Mucosa of stomach (tissue), 1 donor: ENCODE measurements at regions not wholly inside any gene's neighbourhood (a gene's known extent, or its start where the extent isn't known, plus 50 kb on each side); places are given as distances from the start of the nearest gene placed in this dataset.
"Not testable (repeated sequence)": the region's sequence is repeated elsewhere in the genome, so short reads cannot be mapped to it uniquely, and the experiment has no call there.

ENCODE experiments used
- H3K27me3 ChIP-seq: one replicate; pipeline ENCODE4 v1.7.0; 2013; ENCODE audit warnings: mild to moderate bottlenecking, low read length; ENCODE audit not compliant: control insufficient read depth, insufficient read depth
- H3K36me3 ChIP-seq: one replicate; pipeline ENCODE4 v1.7.0; 2013; ENCODE audit warnings: low read length; ENCODE audit not compliant: control insufficient read depth, insufficient read depth
- H3K4me1 ChIP-seq: one replicate; pipeline ENCODE4 v1.7.0; 2013; ENCODE audit warnings: mild to moderate bottlenecking, low read length; ENCODE audit not compliant: control insufficient read depth, insufficient read depth
- H3K4me3 ChIP-seq: one replicate; pipeline ENCODE4 v1.7.0; 2013; ENCODE audit warnings: low read length
- H3K9ac ChIP-seq: one replicate; pipeline ENCODE4 v1.7.0; 2013; ENCODE audit warnings: mild to moderate bottlenecking, low read length, moderate library complexity
- H3K9me3 ChIP-seq: one replicate; pipeline ENCODE4 v1.7.0; 2013; ENCODE audit warnings: mild to moderate bottlenecking, low read length, moderate library complexity; ENCODE audit not compliant: control insufficient read depth
- donor health status: Pancreatic carcinoma.

- Histone ChIP-seq H3K4me3 (no peak overlapping the region), H3K4me1 (no peaks in the 10 kb centered on the region), H3K9ac (no peak overlapping the region), H3K9me3 (no peaks in the 10 kb centered on the region), H3K27me3 (no peaks in the 10 kb centered on the region), H3K36me3 (no peaks in the 10 kb centered on the region)
These were observed 107.8 kb downstream of the CCNG2 start for GRCh38 chr4:77264826-77265225.

GRCh38 chr4:77268108-77268507, 111.1 kb downstream of the CCNG2 start:
- Histone ChIP-seq H3K9ac (no peak overlapping the region), H3K4me1 (no peaks in the 10 kb centered on the region)

GRCh38 chr4:77269505-77269904, 112.5 kb downstream of the CCNG2 start:
- Histone ChIP-seq H3K9me3 (no peaks in the 10 kb centered on the region), H3K36me3 (no peaks in the 10 kb centered on the region), H3K27me3 (no peaks in the 10 kb centered on the region), H3K4me1 (no peaks in the 10 kb centered on the region), H3K4me3 (no peak overlapping the region), H3K9ac (no peak overlapping the region)

More at GRCh38 chr4:77268108-77268507, 111.1 kb downstream of the CCNG2 start:
- Histone ChIP-seq H3K36me3 (no peaks in the 10 kb centered on the region), H3K27me3 (no peaks in the 10 kb centered on the region), H3K9me3 (no peaks in the 10 kb centered on the region), H3K4me3 (no peak overlapping the region)

- Histone ChIP-seq H3K9ac (no peak overlapping the region), H3K4me1 (no peaks in the 10 kb centered on the region), H3K36me3 (no peaks in the 10 kb centered on the region), H3K27me3 (no peaks in the 10 kb centered on the region), H3K4me3 (no peak overlapping the region), H3K9me3 (no peaks in the 10 kb centered on the region)
These were observed 116.4 kb downstream of the CCNG2 start for GRCh38 chr4:77273412-77273811.

- not testable (repeated sequence) for H3K4me3 ChIP-seq, H3K4me1 ChIP-seq, H3K27me3 ChIP-seq, H3K9me3 ChIP-seq, H3K9ac ChIP-seq, H3K36me3 ChIP-seq
These were observed 122.1 kb downstream of the CCNG2 start for GRCh38 chr4:77279114-77279513.

GRCh38 chr4:77282305-77282704, 125.3 kb downstream of the CCNG2 start:
- Histone ChIP-seq H3K9me3 (no peaks in the 10 kb centered on the region), H3K4me3 (no peak overlapping the region), H3K4me1 (no peaks in the 10 kb centered on the region), H3K27me3 (no peaks in the 10 kb centered on the region), H3K36me3 (no peaks in the 10 kb centered on the region), H3K9ac (no peak overlapping the region)

GRCh38 chr4:77284036-77284435, 127.0 kb downstream of the CCNG2 start:
- H3K36me3 ChIP-seq, result no peaks in the 10 kb centered on the region
- H3K9me3 ChIP-seq, result no peaks in the 10 kb centered on the region
- no peaks in the 10 kb centered on the region for H3K27me3 ChIP-seq
- H3K9ac ChIP-seq, result no peak overlapping the region
- no peaks in the 10 kb centered on the region for H3K4me1 ChIP-seq
- H3K4me3 ChIP-seq, result no peak overlapping the region

GRCh38 chr4:77286906-77287305, 129.9 kb downstream of the CCNG2 start:
- Histone ChIP-seq H3K4me3 (no peak overlapping the region), H3K4me1 (no peaks in the 10 kb centered on the region), H3K9ac (no peak overlapping the region), H3K36me3 (no peaks in the 10 kb centered on the region), H3K27me3 (no peaks in the 10 kb centered on the region), H3K9me3 (no peaks in the 10 kb centered on the region)

GRCh38 chr4:77293426-77293825, 136.4 kb downstream of the CCNG2 start:
- Histone ChIP-seq H3K9me3 (no peaks in the 10 kb centered on the region), H3K27me3 (no peaks in the 10 kb centered on the region), H3K4me3 (no peak overlapping the region), H3K4me1 (no peaks in the 10 kb centered on the region), H3K36me3 (no peaks in the 10 kb centered on the region), H3K9ac (no peak overlapping the region)

GRCh38 chr4:77300996-77301395, 144.0 kb downstream of the CCNG2 start:
- not testable (repeated sequence) for H3K9me3 ChIP-seq, H3K4me3 ChIP-seq, H3K36me3 ChIP-seq, H3K9ac ChIP-seq, H3K27me3 ChIP-seq, H3K4me1 ChIP-seq

GRCh38 chr4:77305766-77306165, 148.8 kb downstream of the CCNG2 start:
- peaks cover 7% of the 10 kb centered on the region for H3K4me1 ChIP-seq
- no peaks in the 10 kb centered on the region for H3K27me3 ChIP-seq
- no peaks in the 10 kb centered on the region for H3K9me3 ChIP-seq
- no peak overlapping the region for H3K4me3 ChIP-seq
- H3K36me3 ChIP-seq, result no peaks in the 10 kb centered on the region
- H3K9ac ChIP-seq, result no peak overlapping the region

- Histone ChIP-seq H3K9me3 (no peaks in the 10 kb centered on the region), H3K27me3 (no peaks in the 10 kb centered on the region), H3K36me3 (no peaks in the 10 kb centered on the region), H3K4me1 (no peaks in the 10 kb centered on the region), H3K4me3 (no peak overlapping the region), H3K9ac (no peak overlapping the region)
These were observed 149.5 kb downstream of the CCNG2 start for GRCh38 chr4:77306496-77306895.

- Histone ChIP-seq H3K4me1 (no peaks in the 10 kb centered on the region), H3K9ac (no peak overlapping the region), H3K27me3 (no peaks in the 10 kb centered on the region), H3K4me3 (no peak overlapping the region), H3K9me3 (no peaks in the 10 kb centered on the region), H3K36me3 (no peaks in the 10 kb centered on the region)
These were observed 151.8 kb downstream of the CCNG2 start for GRCh38 chr4:77308843-77309242.
